Esophagus squamous epithelium (tissue), 4 donors: ENCODE measurements at regions not wholly inside any gene's neighbourhood (a gene's known extent, or its start where the extent isn't known, plus 50 kb on each side); places are given as distances from the start of the nearest gene placed in this dataset.
"Not testable (repeated sequence)": the region's sequence is repeated elsewhere in the genome, so short reads cannot be mapped to it uniquely, and the experiment has no call there.

Experiments
- CTCF ChIP-seq, 6 experiments: fragments of 450-650 bp in 4 of 6; fragments of 200-600 bp in 2 of 6; sonication (generic) in 2 of 6; IDR thresholded peaks; one replicate each; pipeline ENCODE4 v1.5.1; 2016 to 2019; ENCODE audit warnings: antibody characterized with exemption in 6 of 6, mild to moderate bottlenecking in 4 of 6, moderate library complexity in 4 of 6
- POLR2A ChIP-seq, 4 donors: fragments of 450-650 bp; IDR thresholded peaks; one replicate each; pipeline ENCODE4 v1.6.1; 2017; ENCODE audit warnings: antibody characterized with exemption in 4 of 4, mild to moderate bottlenecking in 4 of 4, moderate library complexity in 3 of 4

- not testable (repeated sequence) for TF ChIP-seq POLR2A, CTCF (IDR thresholded peaks at IDR 0.05)
These were observed 114.5 kb downstream of the SEPTIN7 start for GRCh38 chr7:35915247-35915955.
